ENCODE measurements at regions not wholly inside any gene's neighbourhood (a gene's known extent, or its start where the extent isn't known, plus 50 kb on each side); places are given as distances from the start of the nearest gene placed in this dataset. TPM values are rescaled to one million over a fixed set of nuclear protein-coding genes. Genes with fewer than 3 reads are reported as not detected.

- Histone ChIP-seq H3K27me3 (ENCODE audit: control insufficient read depth in 2 of 2, insufficient read depth in 2 of 2, low read length in 2 of 2) (no peaks in the 10 kb centered on the region), H3K27ac (ENCODE audit: extremely low read depth, low read depth, low read length) (no peak overlapping the region), H2AFZ (ENCODE audit: low read depth, low read length) (no peak overlapping the region), H3K79me2 (ENCODE audit: control insufficient read depth, insufficient read depth, low read length) (no peaks in the 10 kb centered on the region), H3K9me1 (ENCODE audit: control insufficient read depth, insufficient read depth, low read length) (no peaks in the 10 kb centered on the region), H3K4me2 (ENCODE audit: insufficient read depth, low read length) (no peak overlapping the region), H3K36me3 (ENCODE audit: control insufficient read depth, insufficient read depth, low read length) (no peaks in the 10 kb centered on the region), H3K9me3 (replicated peaks; ENCODE audit: control insufficient read depth, insufficient read depth, low read depth, low read length) (no peaks in the 10 kb centered on the region), H3K4me1 (replicated peaks in 1 of 2; ENCODE audit: control insufficient read depth in 2 of 2, insufficient read depth in 2 of 2, low read length in 2 of 2) (no peaks in the 10 kb centered on the region), H3K4me3 (no peak overlapping the region), H4K20me1 (replicated peaks; ENCODE audit: control insufficient read depth, insufficient read depth, low read length) (no peaks in the 10 kb centered on the region), H3K9ac (ENCODE audit: insufficient read depth in 1 of 2, low read depth in 2 of 2, low read length in 2 of 2) (no peak overlapping the region)
- BruUV-seq (replicated peaks) = no TSS peak
- ChIA-PET POLR2A (no interaction called here), CTCF (ENCODE audit: low intra/inter-chr PET ratio) (no interaction called here)
- in situ Hi-C loops (cut with MboI) = no loop called here
- no peak for FAIRE-seq
- DNase-seq (ENCODE audit: extremely low read depth in 1 of 4, low spot score in 3 of 4) = no peak
- TF ChIP-seq ZNF347 (CRISPR knock-in tag; IDR thresholded peaks at IDR 0.05; ENCODE audit: low read depth) (no peak), FOXK1 (CRISPR knock-in tag; IDR thresholded peaks at IDR 0.05; ENCODE audit: borderline replicate concordance) (no peak), ZC3H11A (IDR thresholded peaks at IDR 0.05; ENCODE audit: low read depth, low read length) (no peak), ZNF586 (CRISPR knock-in tag; conservative IDR thresholded peaks at IDR 0.05) (no peak), TEAD2 (tag; IDR thresholded peaks at IDR 0.05) (no peak), FIP1L1 (IDR thresholded peaks at IDR 0.05; ENCODE audit: low read depth, low read length, poor library complexity, severe bottlenecking) (no peak), CEBPB (tag; IDR thresholded peaks at IDR 0.05) (no peak), POLR2AphosphoS2 (IDR thresholded peaks at IDR 0.05; ENCODE audit: low read length) (no peak)
- TF ChIP-seq, protein P1, sequence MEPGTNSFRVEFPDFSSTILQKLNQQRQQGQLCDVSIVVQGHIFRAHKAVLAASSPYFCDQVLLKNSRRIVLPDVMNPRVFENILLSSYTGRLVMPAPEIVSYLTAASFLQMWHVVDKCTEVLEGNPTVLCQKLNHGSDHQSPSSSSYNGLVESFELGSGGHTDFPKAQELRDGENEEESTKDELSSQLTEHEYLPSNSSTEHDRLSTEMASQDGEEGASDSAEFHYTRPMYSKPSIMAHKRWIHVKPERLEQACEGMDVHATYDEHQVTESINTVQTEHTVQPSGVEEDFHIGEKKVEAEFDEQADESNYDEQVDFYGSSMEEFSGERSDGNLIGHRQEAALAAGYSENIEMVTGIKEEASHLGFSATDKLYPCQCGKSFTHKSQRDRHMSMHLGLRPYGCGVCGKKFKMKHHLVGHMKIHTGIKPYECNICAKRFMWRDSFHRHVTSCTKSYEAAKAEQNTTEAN (CRISPR knock-in tag; IDR thresholded peaks at IDR 0.05) = no peak
- intact Hi-C loops (cut with micrococcal nuclease) = no loop called here
- WGBS (ENCODE audit: insufficient coverage, low coverage, missing lambda C conversion rate) = 5% methylated on average over 2 of the region's 2 CpGs
- ATAC-seq = no peak
These were observed 51.7 kb upstream of the NUP160 start for GRCh38 chr11:47899801-47900200.

Small RNAs in the stretch of these regions (small RNA-seq; reads per million reads assigned to genes)
- not detected for gene AC023232.1

Measured in K562 (cell line).